ENCODE measurements at regions not wholly inside any gene's neighbourhood (a gene's known extent, or its start where the extent isn't known, plus 50 kb on each side); places are given as distances from the start of the nearest gene placed in this dataset.
A peak's percentile ranks its signal among the peaks of the same experiment; 100 is the strongest.

DNA sequence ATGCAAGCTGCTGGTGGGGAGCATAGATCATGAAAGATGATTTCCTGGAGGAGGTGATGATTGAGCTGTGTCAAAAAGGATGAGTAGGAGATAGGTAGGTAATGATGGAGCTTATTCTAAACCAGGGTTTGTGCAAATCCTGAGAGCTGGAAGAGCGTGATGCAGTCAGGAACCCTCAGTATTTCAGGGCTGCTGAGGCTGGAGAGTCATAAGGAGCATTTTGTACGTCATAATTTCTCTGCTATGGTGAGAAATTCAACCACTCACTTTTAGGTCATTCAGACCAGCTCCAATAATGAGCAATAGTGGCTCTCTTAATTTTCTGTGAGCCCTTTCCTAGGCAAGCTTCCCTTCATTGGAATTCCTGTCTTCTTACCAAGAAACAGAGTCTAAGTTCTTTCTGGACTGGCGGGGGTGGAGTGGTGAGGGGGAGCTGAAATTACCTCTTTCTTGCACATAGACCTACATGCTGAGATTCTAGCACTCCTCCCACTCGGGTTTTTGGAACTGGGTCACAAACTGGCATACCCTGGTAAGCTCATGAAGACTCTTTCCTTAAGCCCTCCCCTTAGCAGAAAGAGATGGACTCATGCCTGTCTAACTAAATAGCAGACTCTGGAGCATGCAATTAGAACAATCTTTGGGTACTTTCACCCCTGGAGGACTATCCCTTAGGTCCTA, 62.2 kb upstream of the MYCBP2 start:
- H3K27ac Mint-ChIP-seq (ENCODE audit: unreplicated experiment): peak overlapping the region; percentile 2
- no peaks in the 10 kb centered on the region for H3K36me3 Mint-ChIP-seq (ENCODE audit: low read depth)
- no peaks in the 10 kb centered on the region for H3K9me3 Mint-ChIP-seq
- H3K4me1 Mint-ChIP-seq: no peaks in the 10 kb centered on the region
- no peak for DNase-seq (ENCODE audit: low read depth, low spot score)
- H3K4me3 Mint-ChIP-seq: no peak overlapping the region
- H3K27me3 Mint-ChIP-seq (ENCODE audit: low read depth): no peaks in the 10 kb centered on the region
- TF ChIP-seq CTCF (conservative IDR thresholded peaks at IDR 0.05): no peak

GRCh38 chr13:77387607-77388200, 60.8 kb upstream of the MYCBP2 start:
- H3K9me3 Mint-ChIP-seq: no peaks in the 10 kb centered on the region
- no peaks in the 10 kb centered on the region for H3K36me3 Mint-ChIP-seq (ENCODE audit: low read depth)
- no peak overlapping the region for H3K4me3 Mint-ChIP-seq
- no peaks in the 10 kb centered on the region for H3K27me3 Mint-ChIP-seq (ENCODE audit: low read depth)
- no peak for TF ChIP-seq CTCF (conservative IDR thresholded peaks at IDR 0.05)
- no peak for DNase-seq (ENCODE audit: low read depth, low spot score)
- H3K4me1 Mint-ChIP-seq: peaks cover 11% of the 10 kb centered on the region
- H3K27ac Mint-ChIP-seq (ENCODE audit: unreplicated experiment): no peak overlapping the region

- no peak overlapping the region for H3K27ac Mint-ChIP-seq (ENCODE audit: unreplicated experiment)
- peaks cover 18% of the 10 kb centered on the region for H3K4me1 Mint-ChIP-seq
Measured at GRCh38 chr13:77386880-77387606, 60.1 kb upstream of the MYCBP2 start.

GRCh38 chr13:77386046-77386445, 59.2 kb upstream of the MYCBP2 start:
- H3K9me3 Mint-ChIP-seq: no peaks in the 10 kb centered on the region
- H3K36me3 Mint-ChIP-seq (ENCODE audit: low read depth): no peaks in the 10 kb centered on the region
- no peak for DNase-seq (ENCODE audit: low read depth, low spot score)
- TF ChIP-seq CTCF (conservative IDR thresholded peaks at IDR 0.05): no peak
- H3K27me3 Mint-ChIP-seq (ENCODE audit: low read depth): no peaks in the 10 kb centered on the region
- H3K4me3 Mint-ChIP-seq: no peak overlapping the region
- peaks cover 19% of the 10 kb centered on the region for H3K4me1 Mint-ChIP-seq
- no peak overlapping the region for H3K27ac Mint-ChIP-seq (ENCODE audit: unreplicated experiment)

More at GRCh38 chr13:77386880-77387606, 60.1 kb upstream of the MYCBP2 start:
- H3K9me3 Mint-ChIP-seq: no peaks in the 10 kb centered on the region
- no peak for DNase-seq (ENCODE audit: low read depth, low spot score)
- no peak for TF ChIP-seq CTCF (conservative IDR thresholded peaks at IDR 0.05)
- no peaks in the 10 kb centered on the region for H3K36me3 Mint-ChIP-seq (ENCODE audit: low read depth)
- H3K4me3 Mint-ChIP-seq: no peak overlapping the region
- no peaks in the 10 kb centered on the region for H3K27me3 Mint-ChIP-seq (ENCODE audit: low read depth)

- H3K4me3 Mint-ChIP-seq: no peak overlapping the region
- no peak for TF ChIP-seq CTCF (conservative IDR thresholded peaks at IDR 0.05)
- no peaks in the 10 kb centered on the region for H3K36me3 Mint-ChIP-seq (ENCODE audit: low read depth)
- DNase-seq (ENCODE audit: low read depth, low spot score): no peak
- H3K27ac Mint-ChIP-seq (ENCODE audit: unreplicated experiment): no peak overlapping the region
- H3K9me3 Mint-ChIP-seq: no peaks in the 10 kb centered on the region
- peaks cover 19% of the 10 kb centered on the region for H3K4me1 Mint-ChIP-seq
- no peaks in the 10 kb centered on the region for H3K27me3 Mint-ChIP-seq (ENCODE audit: low read depth)
Measured at GRCh38 chr13:77384999-77385398, 58.1 kb upstream of the MYCBP2 start.

Data from neural crest cell (in vitro differentiated cells).